NCI-H2029 treated with DMSO at 0.1 percent for 48 hours (cell line): ENCODE measurements at regions not wholly inside any gene's neighbourhood (a gene's known extent, or its start where the extent isn't known, plus 50 kb on each side); places are given as distances from the start of the nearest gene placed in this dataset.

ENCODE experiments used
- DNase-seq: peaks from one replicate; lab custom pipeline; 2025; lab: John Stamatoyannopoulos, UW

- DNase-seq: no peak
These were observed 106.1 kb upstream of the CPEB4 start for GRCh38 chr5:173781816-173782670.

- no peak for DNase-seq
These were observed 105.5 kb upstream of the CPEB4 start for GRCh38 chr5:173782671-173783101.

- DNase-seq: no peak
These were observed 104.8 kb upstream of the CPEB4 start for GRCh38 chr5:173783371-173783770.

- DNase-seq: no peak
These were observed 102.7 kb upstream of the CPEB4 start for GRCh38 chr5:173785400-173785799.

- no peak for DNase-seq
These were observed 102.3 kb upstream of the CPEB4 start for GRCh38 chr5:173785866-173786265.

- DNase-seq: no peak
These were observed 101.6 kb upstream of the CPEB4 start for GRCh38 chr5:173786286-173787187.

GRCh38 chr5:173789031-173789920 is 98.9 kb upstream of the CPEB4 start:
- no peak for DNase-seq

- DNase-seq: no peak
These were observed 97.9 kb upstream of the CPEB4 start for GRCh38 chr5:173790177-173790719.

- no peak for DNase-seq
These were observed 97.2 kb upstream of the CPEB4 start for GRCh38 chr5:173790836-173791546.

- DNase-seq: no peak
These were observed 96.3 kb upstream of the CPEB4 start for GRCh38 chr5:173791878-173792277.

- DNase-seq: no peak
These were observed 95.2 kb upstream of the CPEB4 start for GRCh38 chr5:173792781-173793547.

GRCh38 chr5:173793648-173794548 is 94.3 kb upstream of the CPEB4 start:
- no peak for DNase-seq

GRCh38 chr5:173794901-173795416 is 93.2 kb upstream of the CPEB4 start:
- DNase-seq: no peak

- no peak for DNase-seq
These were observed 92.5 kb upstream of the CPEB4 start for GRCh38 chr5:173795601-173796000.

GRCh38 chr5:173796721-173797495 is 91.2 kb upstream of the CPEB4 start:
- no peak for DNase-seq

GRCh38 chr5:173798127-173798810 is 89.9 kb upstream of the CPEB4 start:
- DNase-seq: no peak

- no peak for DNase-seq
These were observed 87.8 kb upstream of the CPEB4 start for GRCh38 chr5:173800340-173800739.
